GM23248 (cell line): ENCODE measurements at regions not wholly inside any gene's neighbourhood (a gene's known extent, or its start where the extent isn't known, plus 50 kb on each side); places are given as distances from the start of the nearest gene placed in this dataset.

Experiments
- DNase-seq: peaks from one replicate; pipeline ENCODE4 v3.0.0-alpha.2; 2015
- H2AFZ ChIP-seq: fragments of 200-600 bp; sonication (generic); 2 replicates; pipeline ENCODE4 v1.6.1; 2016; ENCODE audit warnings: antibody characterized with exemption
- H3F3A ChIP-seq: fragments of 200-600 bp; sonication (generic); 2 replicates; pipeline ENCODE4 v1.6.1; 2016; ENCODE audit warnings: mild to moderate bottlenecking, antibody characterized with exemption, mixed run types; ENCODE audit not compliant: insufficient read depth
- H3K27ac ChIP-seq: fragments of 200-600 bp; sonication (generic); 2 replicates; pipeline ENCODE4 v1.5.1; 2016; ENCODE audit warnings: mild to moderate bottlenecking
- H3K27me3 ChIP-seq: fragments of 200-600 bp; sonication (generic); replicated peaks from 2 replicates; pipeline ENCODE4 v1.6.1; 2016; ENCODE audit warnings: mild to moderate bottlenecking; ENCODE audit not compliant: insufficient read depth
- H3K36me3 ChIP-seq: fragments of 200-600 bp; sonication (generic); 2 replicates; pipeline ENCODE4 v1.6.1; 2016; ENCODE audit warnings: low read depth, mild to moderate bottlenecking
- H3K4me1 ChIP-seq: fragments of 200-600 bp; sonication (generic); 2 replicates; pipeline ENCODE4 v1.6.1; 2016; ENCODE audit warnings: mild to moderate bottlenecking; ENCODE audit not compliant: insufficient read depth
- H3K4me2 ChIP-seq: fragments of 200-600 bp; sonication (generic); one replicate; pipeline ENCODE4 v1.6.1; 2016; ENCODE audit warnings: mild to moderate bottlenecking; ENCODE audit not compliant: unreplicated experiment
- H3K4me3 ChIP-seq: fragments of 200-600 bp; sonication (generic); 2 replicates; pipeline ENCODE4 v1.5.1; 2016; ENCODE audit warnings: mild to moderate bottlenecking
- H3K79me2 ChIP-seq: fragments of 200-600 bp; sonication (generic); 2 replicates; pipeline ENCODE4 v1.6.1; 2016; ENCODE audit warnings: mild to moderate bottlenecking; ENCODE audit not compliant: insufficient read depth
- H3K9ac ChIP-seq: fragments of 200-600 bp; sonication (generic); 2 replicates; pipeline ENCODE4 v1.6.1; 2016; ENCODE audit warnings: mild to moderate bottlenecking
- H3K9me2 ChIP-seq: fragments of 200-600 bp; sonication (generic); 2 replicates; pipeline ENCODE4 v1.6.1; 2016; ENCODE audit warnings: mixed run types, mild to moderate bottlenecking, moderate library complexity; ENCODE audit not compliant: insufficient read depth
- H3K9me3 ChIP-seq: fragments of 200-600 bp; sonication (generic); one replicate; pipeline ENCODE4 v1.6.1; 2017; ENCODE audit warnings: low read depth
- H4K20me1 ChIP-seq: fragments of 200-600 bp; sonication (generic); 2 replicates; pipeline ENCODE4 v1.6.0; 2016; ENCODE audit not compliant: insufficient read depth
- EZH2 ChIP-seq: fragments of 200-600 bp; sonication (generic); IDR thresholded peaks from 2 replicates; pipeline ENCODE4 v1.6.1; 2018; ENCODE audit warnings: antibody characterized with exemption, mild to moderate bottlenecking; ENCODE audit not compliant: insufficient read depth, poor library complexity, severe bottlenecking
- EZH2phosphoT487 ChIP-seq: fragments of 200-600 bp; sonication (generic); IDR thresholded peaks from 2 replicates; pipeline ENCODE4 v1.6.1; 2018; ENCODE audit warnings: antibody characterized with exemption, moderate library complexity, mild to moderate bottlenecking, low read depth; ENCODE audit not compliant: insufficient read depth
- WGBS, 2 experiments: methylation state at CpG; one replicate each; pipeline ENCODE4 v1.1.6; 2015 to 2017; ENCODE audit warnings: low lambda C conversion rate in 2 of 2, low coverage in 1 of 2; ENCODE audit errors: missing lambda C conversion rate in 2 of 2; 5-methylcytosine and 5-hydroxymethylcytosine counted together
- in situ Hi-C: fragments of 300-500 bp; cut with MboI; formaldehyde crosslinking; loops from 2 replicates; pipeline ENCODE4 v1.15.0; 2020

DNA sequence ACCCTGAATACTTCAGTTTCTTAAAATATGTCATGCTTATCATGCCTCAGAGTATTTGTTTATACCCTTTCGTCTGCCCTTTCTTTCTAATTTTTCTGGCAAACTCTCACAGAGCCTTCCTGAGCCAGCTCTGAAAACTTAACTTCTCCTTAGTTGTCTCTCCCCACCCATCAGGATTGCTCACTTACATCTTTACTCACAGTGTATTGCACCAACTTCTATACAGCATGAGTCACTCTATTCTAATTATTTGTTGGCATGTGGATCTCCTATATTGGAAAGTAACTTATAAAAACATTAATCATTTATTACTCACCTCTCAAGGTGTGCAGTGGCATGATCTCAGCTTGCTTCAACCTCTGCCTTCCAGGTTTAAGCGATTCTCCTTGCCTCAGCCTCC lies 114.9 kb downstream of the FANCF start:
- no peaks in the 10 kb centered on the region for H3K79me2 ChIP-seq
- H2AFZ ChIP-seq = no peak overlapping the region
- no peak overlapping the region for H3K4me3 ChIP-seq
- TF ChIP-seq EZH2phosphoT487 = no peak
- TF ChIP-seq EZH2 = no peak
- peaks cover 24% of the 10 kb centered on the region for H3F3A ChIP-seq
- DNase-seq = peak; percentile 90
- H3K27ac ChIP-seq = peak overlapping the region; percentile 68
- no peaks in the 10 kb centered on the region for H3K9me3 ChIP-seq
- peak overlapping the region; percentile 36; the same call in 1 of the 2 replicates for H3K9ac ChIP-seq
- peaks cover 23% of the 10 kb centered on the region for H3K4me1 ChIP-seq
- peak overlapping the region; percentile 55 for H3K4me2 ChIP-seq
- no peaks in the 10 kb centered on the region for H4K20me1 ChIP-seq
- in situ Hi-C loops = no loop called here
- H3K36me3 ChIP-seq = no peaks in the 10 kb centered on the region
- WGBS, 2 experiments = 33 to 38% methylated on average over 2 of the region's 2 CpGs
- no peaks in the 10 kb centered on the region for H3K9me2 ChIP-seq
- no peaks in the 10 kb centered on the region for H3K27me3 ChIP-seq

- peaks cover 24% of the 10 kb centered on the region for H3F3A ChIP-seq
- DNase-seq = peak; percentile 59
- H3K4me2 ChIP-seq = peak overlapping the region; percentile 55
- no peaks in the 10 kb centered on the region for H3K9me2 ChIP-seq
- no peaks in the 10 kb centered on the region for H4K20me1 ChIP-seq
- WGBS, 2 experiments = 11 to 19% methylated on average over 2 of the region's 2 CpGs
- no peaks in the 10 kb centered on the region for H3K36me3 ChIP-seq
- H3K4me1 ChIP-seq = peaks cover 23% of the 10 kb centered on the region
- H3K79me2 ChIP-seq = no peaks in the 10 kb centered on the region
- peak overlapping the region; percentile 12; the same call in 1 of the 2 replicates for H3K4me3 ChIP-seq
- H3K27me3 ChIP-seq = no peaks in the 10 kb centered on the region
- in situ Hi-C loops = no loop called here
- peak overlapping the region; percentile 36; the same call in 1 of the 2 replicates for H3K9ac ChIP-seq
- peak overlapping the region; percentile 68 for H3K27ac ChIP-seq
- TF ChIP-seq EZH2 = no peak
- TF ChIP-seq EZH2phosphoT487 = no peak
- 0 out of 2 replicates have a peak overlapping the region, but pooled peaks have one; percentile 7 for H2AFZ ChIP-seq
- no peaks in the 10 kb centered on the region for H3K9me3 ChIP-seq
These were observed 115.6 kb downstream of the FANCF start for GRCh38 chr11:22510010-22510409.

- H3K9ac ChIP-seq = no peak overlapping the region
- no peaks in the 10 kb centered on the region for H3K9me2 ChIP-seq
- no peak overlapping the region for H3K27ac ChIP-seq
- TF ChIP-seq EZH2phosphoT487 (no peak), EZH2 (no peak)
- H3K4me3 ChIP-seq = no peak overlapping the region
- peaks cover 23% of the 10 kb centered on the region for H3K4me1 ChIP-seq
- 90 to 91% methylated on average over 2 of the region's 2 CpGs for WGBS, 2 experiments
- H3K4me2 ChIP-seq = no peak overlapping the region
- DNase-seq = no peak
- H3K36me3 ChIP-seq = no peaks in the 10 kb centered on the region
- H3K27me3 ChIP-seq = no peaks in the 10 kb centered on the region
- no peaks in the 10 kb centered on the region for H3K9me3 ChIP-seq
- in situ Hi-C loops = no loop called here
- no peaks in the 10 kb centered on the region for H3K79me2 ChIP-seq
- H2AFZ ChIP-seq = no peak overlapping the region
- no peaks in the 10 kb centered on the region for H4K20me1 ChIP-seq
- H3F3A ChIP-seq = peaks cover 24% of the 10 kb centered on the region
These were observed 117.0 kb downstream of the FANCF start for GRCh38 chr11:22508665-22509064.

DNA sequence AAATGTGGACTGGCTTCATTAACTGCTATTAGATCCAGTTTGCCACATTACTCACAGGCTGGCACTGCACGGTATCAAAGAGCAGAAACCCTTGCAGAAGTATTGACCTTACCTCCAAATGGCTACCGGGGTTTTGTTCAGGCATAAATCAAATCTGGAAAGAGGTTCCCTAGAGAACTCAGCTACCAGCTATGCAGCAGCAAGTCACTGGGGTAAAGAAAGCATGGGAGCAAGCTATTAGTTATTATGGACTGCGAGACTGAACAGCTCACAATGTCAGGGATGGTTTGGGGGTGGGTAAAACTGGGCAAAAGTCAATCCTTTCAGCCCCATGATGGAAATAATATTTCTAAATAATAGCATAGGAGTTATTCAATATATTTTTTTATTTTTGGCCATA lies 128.1 kb downstream of the FANCF start:
- Histone ChIP-seq H3K27ac (no peak overlapping the region), H3F3A (peaks cover under 1% of the 10 kb centered on the region; the same call in 1 of the 2 replicates), H3K4me1 (peaks cover under 1% of the 10 kb centered on the region; the same call in 1 of the 2 replicates), H2AFZ (no peak overlapping the region), H3K79me2 (no peaks in the 10 kb centered on the region), H3K4me3 (no peak overlapping the region), H3K9me2 (no peaks in the 10 kb centered on the region; the same call in 1 of the 2 replicates), H4K20me1 (no peaks in the 10 kb centered on the region), H3K27me3 (no peaks in the 10 kb centered on the region), H3K9ac (no peak overlapping the region), H3K4me2 (no peak overlapping the region), H3K36me3 (no peaks in the 10 kb centered on the region), H3K9me3 (no peaks in the 10 kb centered on the region)
- no peak for DNase-seq
- in situ Hi-C loops = no loop called here
- 36 to 39% methylated on average over 3 of the region's 3 CpGs for WGBS, 2 experiments
- TF ChIP-seq EZH2 (no peak), EZH2phosphoT487 (no peak)
